Spinal cord (tissue), 9 donors: ENCODE measurements at regions not wholly inside any gene's neighbourhood (a gene's known extent, or its start where the extent isn't known, plus 50 kb on each side); places are given as distances from the start of the nearest gene placed in this dataset.

Experiments
- DNase-seq, 6 donors: peaks; one replicate each; pipeline versions ENCODE4 v3.0.0 to v3.0.0-alpha.2; 2013 to 2015; ENCODE audit warnings: low spot score in 6 of 6, low read depth in 4 of 6
- H3K27ac ChIP-seq: one replicate; pipeline ENCODE4 v1.5.1; 2013; ENCODE audit warnings: low read depth, low read length, control low read depth
- H3K27me3 ChIP-seq: one replicate; pipeline ENCODE4 v1.6.1; 2013; ENCODE audit warnings: low read length; ENCODE audit not compliant: control insufficient read depth, insufficient read depth
- H3K36me3 ChIP-seq: one replicate; pipeline ENCODE4 v1.6.1; 2013; ENCODE audit warnings: low read length; ENCODE audit not compliant: control insufficient read depth, insufficient read depth
- H3K4me1 ChIP-seq: one replicate; pipeline ENCODE4 v1.6.1; 2013; ENCODE audit warnings: low read length; ENCODE audit not compliant: control insufficient read depth, insufficient read depth
- H3K4me3 ChIP-seq: one replicate; pipeline ENCODE4 v1.5.1; 2013; ENCODE audit warnings: low read depth, low read length, control low read depth
- H3K9me3 ChIP-seq: one replicate; pipeline ENCODE4 v1.6.1; 2013; ENCODE audit warnings: low read length; ENCODE audit not compliant: control insufficient read depth, insufficient read depth
- WGBS: methylation state at CpG from one replicate; pipeline ENCODE4 v1.1.5; 2013; ENCODE audit warnings: missing lambda C conversion rate; ENCODE audit not compliant: insufficient coverage; 5-methylcytosine and 5-hydroxymethylcytosine counted together
- donor health status: healthy.

GRCh38 chr4:187603093-187604025, 392.2 kb upstream of the ZFP42 start:
- Histone ChIP-seq H3K4me3 (no peak overlapping the region), H3K9me3 (no peaks in the 10 kb centered on the region), H3K36me3 (no peaks in the 10 kb centered on the region), H3K4me1 (no peaks in the 10 kb centered on the region), H3K27me3 (no peaks in the 10 kb centered on the region), H3K27ac (no peak overlapping the region)
- no CpG with 5 or more reads among the region's 5 CpGs for WGBS
- no peak for DNase-seq

- WGBS = 61% methylated on average over 9 of the region's 9 CpGs
- no peak for DNase-seq
- Histone ChIP-seq H3K27me3 (no peaks in the 10 kb centered on the region), H3K4me1 (no peaks in the 10 kb centered on the region), H3K27ac (no peak overlapping the region), H3K9me3 (no peaks in the 10 kb centered on the region), H3K36me3 (no peaks in the 10 kb centered on the region), H3K4me3 (no peak overlapping the region)
Observed at GRCh38 chr4:187604984-187605383, 390.6 kb upstream of the ZFP42 start.

DNA sequence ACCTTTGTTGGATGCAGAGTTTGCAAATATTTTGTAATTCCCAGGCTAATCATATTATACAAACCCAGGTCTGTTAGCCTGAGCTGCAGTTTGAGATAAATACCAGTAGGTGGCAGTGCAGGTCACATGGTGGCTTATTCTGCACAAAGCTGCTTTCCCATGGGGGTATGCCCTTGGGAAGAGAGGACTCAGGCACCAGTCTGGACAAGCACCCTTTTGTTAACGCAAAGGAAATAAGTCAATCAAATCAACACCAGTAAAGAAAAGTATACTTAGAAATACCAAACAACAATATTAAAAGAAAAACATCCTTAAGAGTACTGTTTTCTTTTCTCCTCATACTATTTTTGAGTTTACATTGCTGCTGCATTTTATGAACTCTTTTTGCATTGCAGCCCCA, 389.0 kb upstream of the ZFP42 start:
- Histone ChIP-seq H3K36me3 (no peaks in the 10 kb centered on the region), H3K4me3 (no peak overlapping the region), H3K4me1 (no peaks in the 10 kb centered on the region), H3K27ac (no peak overlapping the region), H3K9me3 (no peaks in the 10 kb centered on the region), H3K27me3 (no peaks in the 10 kb centered on the region)
- DNase-seq = peak in 5 of 6 donors; percentile 2 to 59 (median 6)
- WGBS = no CpG with 5 or more reads among the region's 1 CpG

DNA sequence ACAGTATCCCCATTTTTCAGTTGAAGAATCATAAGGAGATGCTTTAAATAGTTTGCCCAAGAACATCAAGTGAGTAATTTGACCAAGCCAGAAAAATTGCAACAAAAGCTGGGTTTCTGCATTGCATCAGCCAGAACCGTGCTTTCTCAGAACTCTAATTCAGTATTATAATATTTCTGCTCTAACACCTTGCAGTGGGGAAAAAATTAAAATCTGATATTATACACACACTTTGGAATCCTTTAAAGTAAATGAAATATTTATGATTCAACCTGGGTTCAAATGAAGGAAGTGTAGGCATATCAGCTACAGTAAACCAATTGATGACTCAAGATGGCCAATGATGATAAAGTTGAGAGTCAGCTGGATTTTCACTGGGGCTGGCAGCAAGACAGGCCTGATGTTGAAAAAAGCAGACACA, 387.6 kb upstream of the ZFP42 start:
- WGBS = no CpG with 5 or more reads among the region's 1 CpG
- DNase-seq = no peak
- Histone ChIP-seq H3K4me1 (no peaks in the 10 kb centered on the region), H3K27me3 (no peaks in the 10 kb centered on the region), H3K27ac (no peak overlapping the region), H3K4me3 (no peak overlapping the region), H3K9me3 (no peaks in the 10 kb centered on the region), H3K36me3 (no peaks in the 10 kb centered on the region)

GRCh38 chr4:187612301-187612700, 383.3 kb upstream of the ZFP42 start:
- H3K9me3 ChIP-seq = no peaks in the 10 kb centered on the region
- DNase-seq = no peak
- 88% methylated on average over 5 of the region's 8 CpGs for WGBS

DNA sequence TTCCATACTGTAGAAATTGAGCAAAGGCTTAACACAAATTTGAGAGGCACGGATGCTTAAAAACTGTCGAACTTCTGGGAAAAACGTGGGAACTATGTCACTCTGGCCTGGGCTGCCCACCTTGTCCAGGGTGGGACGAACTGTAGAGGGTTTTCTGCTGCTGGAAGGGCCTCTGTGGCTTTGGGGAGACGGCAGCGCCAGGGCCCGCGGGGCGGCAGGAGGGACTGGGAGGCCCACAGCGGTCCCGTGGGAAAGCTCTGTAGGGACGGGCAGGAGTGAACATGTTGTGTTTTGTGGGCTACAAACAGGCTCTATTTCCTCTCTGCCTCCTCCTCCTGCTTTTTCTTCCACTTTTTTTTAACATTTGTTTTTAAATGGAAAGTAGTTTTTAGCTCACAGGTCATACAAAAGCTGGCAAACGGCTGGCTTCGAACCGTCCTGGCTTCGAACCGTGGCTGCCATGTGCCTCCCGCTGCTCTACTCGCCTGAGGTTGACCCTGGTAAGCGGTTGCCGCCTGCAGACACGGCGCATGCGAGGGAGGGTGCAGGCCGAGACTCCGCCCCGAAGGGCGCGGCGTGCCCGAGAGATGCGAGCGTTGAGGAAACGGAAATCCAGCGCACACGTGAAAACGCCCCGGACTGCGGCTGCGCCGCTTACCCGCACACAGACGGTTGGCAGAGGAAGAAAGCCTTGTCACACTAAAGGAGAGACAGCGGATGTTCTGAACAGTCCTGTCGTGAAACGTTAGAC, 382.3 kb upstream of the ZFP42 start:
- Histone ChIP-seq H3K27ac (no peak overlapping the region), H3K4me1 (no peaks in the 10 kb centered on the region), H3K4me3 (no peak overlapping the region), H3K36me3 (no peaks in the 10 kb centered on the region), H3K9me3 (no peaks in the 10 kb centered on the region), H3K27me3 (no peaks in the 10 kb centered on the region)
- no peak for DNase-seq
- WGBS = 95% methylated on average over 37 of the region's 46 CpGs

More at GRCh38 chr4:187612301-187612700, 383.3 kb upstream of the ZFP42 start:
- H3K27me3 ChIP-seq = no peaks in the 10 kb centered on the region
- no peaks in the 10 kb centered on the region for H3K36me3 ChIP-seq
- H3K27ac ChIP-seq = no peak overlapping the region
- H3K4me1 ChIP-seq = no peaks in the 10 kb centered on the region
- H3K4me3 ChIP-seq = no peak overlapping the region

- H3K27me3 ChIP-seq = no peaks in the 10 kb centered on the region
- no peak overlapping the region for H3K27ac ChIP-seq
- no peaks in the 10 kb centered on the region for H3K36me3 ChIP-seq
- H3K4me3 ChIP-seq = no peak overlapping the region
- H3K9me3 ChIP-seq = no peaks in the 10 kb centered on the region
- H3K4me1 ChIP-seq = no peaks in the 10 kb centered on the region
- no CpG with 5 or more reads among the region's 1 CpG for WGBS
- DNase-seq = no peak
Observed at GRCh38 chr4:187615972-187616371, 379.6 kb upstream of the ZFP42 start.

GRCh38 chr4:187617113-187617512, 378.5 kb upstream of the ZFP42 start:
- no peaks in the 10 kb centered on the region for H3K4me1 ChIP-seq
- no CpG with 5 or more reads among the region's 1 CpG for WGBS
- no peaks in the 10 kb centered on the region for H3K9me3 ChIP-seq
- no peak overlapping the region for H3K27ac ChIP-seq
- no peaks in the 10 kb centered on the region for H3K27me3 ChIP-seq
- no peak overlapping the region for H3K4me3 ChIP-seq
- no peak for DNase-seq
- no peaks in the 10 kb centered on the region for H3K36me3 ChIP-seq

GRCh38 chr4:187618701-187619281, 376.8 kb upstream of the ZFP42 start:
- H3K27me3 ChIP-seq = no peaks in the 10 kb centered on the region
- no peaks in the 10 kb centered on the region for H3K4me1 ChIP-seq
- no peaks in the 10 kb centered on the region for H3K36me3 ChIP-seq
- WGBS = no CpG with 5 or more reads among the region's 2 CpGs
- DNase-seq = no peak
- H3K27ac ChIP-seq = no peak overlapping the region
- H3K9me3 ChIP-seq = peaks cover 2% of the 10 kb centered on the region
- no peak overlapping the region for H3K4me3 ChIP-seq
